Stomach (tissue), 8 donors: ENCODE measurements at regions not wholly inside any gene's neighbourhood (a gene's known extent, or its start where the extent isn't known, plus 50 kb on each side); places are given as distances from the start of the nearest gene placed in this dataset.

Experiments used
- DNase-seq, 2 donors: peaks; one replicate each; pipeline versions ENCODE4 v3.0.0 to v3.0.0-alpha.2; 2013 to 2019
- H3K27ac ChIP-seq, 5 donors: fragments of 200-600 bp in 4 of 5; sonication (generic) in 4 of 5; one replicate each; pipeline ENCODE4 v1.5.1; 2013 to 2019; ENCODE audit warnings: mild to moderate bottlenecking in 1 of 5, moderate library complexity in 1 of 5
- H3K27me3 ChIP-seq, 3 donors: fragments of 200-600 bp; sonication (generic); one replicate each; pipeline ENCODE4 v1.5.1; 2017 to 2019; ENCODE audit warnings: mixed run types in 1 of 3
- H3K36me3 ChIP-seq, 4 donors: fragments of 200-600 bp; sonication (generic); 1 replicate in 3 of 4; 2 replicates in 1 of 4; pipeline ENCODE4 v1.5.1; 2016 to 2019
- H3K4me1 ChIP-seq, 4 donors: fragments of 200-600 bp; sonication (generic); one replicate each; pipeline ENCODE4 v1.5.1; 2016 to 2019
- H3K4me3 ChIP-seq, 4 donors: fragments of 200-600 bp; sonication (generic) in 3 of 4; one replicate each; pipeline ENCODE4 v1.5.1; 2016 to 2019; ENCODE audit warnings: mild to moderate bottlenecking in 1 of 4
- H3K9me3 ChIP-seq, 4 donors: fragments of 200-600 bp; sonication (generic); one replicate each; pipeline ENCODE4 v1.5.1; 2016 to 2019
- EP300 ChIP-seq: sonication (generic); formaldehyde crosslinking; IDR thresholded peaks from one replicate; pipeline ENCODE4 v1.6.1; 2017; ENCODE audit warnings: antibody characterized with exemption
- POLR2A ChIP-seq, 4 donors: fragments of 450-650 bp; IDR thresholded peaks; one replicate each; pipeline ENCODE4 v1.6.1; 2016; ENCODE audit warnings: antibody characterized with exemption in 4 of 4, control low read depth in 2 of 4, mild to moderate bottlenecking in 1 of 4, moderate library complexity in 1 of 4
- POLR2AphosphoS5 ChIP-seq, 3 donors: sonication (generic); formaldehyde crosslinking; IDR thresholded peaks; one replicate each; pipeline ENCODE4 v1.6.1; 2016; ENCODE audit warnings: antibody characterized with exemption in 3 of 3
- WGBS, 5 donors: extraction: QIAGEN DNeasy Blood & Tissue Kit in 3 of 5; methylation state at CpG; one replicate each; pipeline versions ENCODE4 v1.1.5 to v1.1.7; 2013 to 2018; 5-methylcytosine and 5-hydroxymethylcytosine counted together
- intact Hi-C: fragments of 100-400 bp; cut with DNase I; formaldehyde crosslinking; loops from one replicate; pipeline ENCODE4 v1.15.1; 2023; ENCODE audit warnings: low total_unique reads
- small RNA-seq, 4 donors: library from RNA; depleted of rRNA; stranded (forward); fragments of <200 nt; gene quantifications; one replicate each; pipeline ENCODE3, GENCODE V24; 2016
- TF ChIP-seq, protein P1 (sequence below), 7 experiments: fragments of 450-650 bp in 4 of 7; fragments of 200-600 bp in 3 of 7; sonication (generic) in 3 of 7; IDR thresholded peaks; one replicate each; pipeline ENCODE4 v1.5.1; 2016 to 2019; ENCODE audit warnings: antibody characterized with exemption in 7 of 7, control low read depth in 2 of 7, mild to moderate bottlenecking in 1 of 7
- donor health status: healthy with polysubstance abuse.
- donor health status: Bipolar disorder and iron deficiency.
- donor health status: healthy.

- intact Hi-C loops, result no loop called here
- Histone ChIP-seq H3K4me1 (peaks cover 0 to 15% (median 0%) of the 10 kb centered on the region in 4 donors), H3K27me3 (no peaks in the 10 kb centered on the region), H3K9me3 (no peaks in the 10 kb centered on the region), H3K27ac (peak overlapping the region in 2 of 5 donors; percentile 25 to 26), H3K36me3 (no peaks in the 10 kb centered on the region), H3K4me3 (no peak overlapping the region)
- TF ChIP-seq POLR2AphosphoS5 (IDR thresholded peaks at IDR 0.05), result no peak
- no peak for TF ChIP-seq POLR2A (IDR thresholded peaks at IDR 0.05)
- TF ChIP-seq EP300, result no peak
- TF ChIP-seq, protein P1, sequence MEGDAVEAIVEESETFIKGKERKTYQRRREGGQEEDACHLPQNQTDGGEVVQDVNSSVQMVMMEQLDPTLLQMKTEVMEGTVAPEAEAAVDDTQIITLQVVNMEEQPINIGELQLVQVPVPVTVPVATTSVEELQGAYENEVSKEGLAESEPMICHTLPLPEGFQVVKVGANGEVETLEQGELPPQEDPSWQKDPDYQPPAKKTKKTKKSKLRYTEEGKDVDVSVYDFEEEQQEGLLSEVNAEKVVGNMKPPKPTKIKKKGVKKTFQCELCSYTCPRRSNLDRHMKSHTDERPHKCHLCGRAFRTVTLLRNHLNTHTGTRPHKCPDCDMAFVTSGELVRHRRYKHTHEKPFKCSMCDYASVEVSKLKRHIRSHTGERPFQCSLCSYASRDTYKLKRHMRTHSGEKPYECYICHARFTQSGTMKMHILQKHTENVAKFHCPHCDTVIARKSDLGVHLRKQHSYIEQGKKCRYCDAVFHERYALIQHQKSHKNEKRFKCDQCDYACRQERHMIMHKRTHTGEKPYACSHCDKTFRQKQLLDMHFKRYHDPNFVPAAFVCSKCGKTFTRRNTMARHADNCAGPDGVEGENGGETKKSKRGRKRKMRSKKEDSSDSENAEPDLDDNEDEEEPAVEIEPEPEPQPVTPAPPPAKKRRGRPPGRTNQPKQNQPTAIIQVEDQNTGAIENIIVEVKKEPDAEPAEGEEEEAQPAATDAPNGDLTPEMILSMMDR (IDR thresholded peaks at IDR 0.05), result no peak
- no peak for DNase-seq
- 84 to 92% (median 90%) methylated on average over 8 of the region's 8 CpGs for WGBS, 5 donors
Measured at GRCh38 chr20:23135449-23136420, 49.6 kb upstream of the CD93 start.

Small RNA genes lying in the stretch of these regions (small RNA-seq; reads per million reads assigned to genes)
- 0 reads per million in 4 donors for gene RNA5SP478
